Parathyroid adenoma (tissue), 2 donors: ENCODE measurements at regions not wholly inside any gene's neighbourhood (a gene's known extent, or its start where the extent isn't known, plus 50 kb on each side); places are given as distances from the start of the nearest gene placed in this dataset.

Experiments
- H2AFZ ChIP-seq: fragments of 300-600 bp; sonication (generic); one replicate; pipeline ENCODE4 v1.7.0; 2017; ENCODE audit warnings: antibody characterized with exemption, mild to moderate bottlenecking
- H3K27ac ChIP-seq: fragments of 300-600 bp; sonication (generic); one replicate; pipeline ENCODE4 v1.7.0; 2017
- H3K27me3 ChIP-seq: fragments of 300-600 bp; sonication (generic); one replicate; pipeline ENCODE4 v1.7.0; 2017; ENCODE audit warnings: low read length; ENCODE audit not compliant: control insufficient read depth, insufficient read depth
- H3K36me3 ChIP-seq: fragments of 300-600 bp; sonication (generic); one replicate; pipeline ENCODE4 v1.7.0; 2017; ENCODE audit warnings: low read length; ENCODE audit not compliant: control insufficient read depth, insufficient read depth
- H3K4me1 ChIP-seq: fragments of 300-600 bp; sonication (generic); one replicate; pipeline ENCODE4 v1.7.0; 2017; ENCODE audit warnings: control low read depth
- H3K4me2 ChIP-seq: fragments of 300-600 bp; sonication (generic); one replicate; pipeline ENCODE4 v1.7.0; 2017; ENCODE audit warnings: low read length
- H3K4me3 ChIP-seq: fragments of 300-600 bp; sonication (generic); one replicate; pipeline ENCODE4 v1.7.0; 2017; ENCODE audit warnings: low read depth, low read length
- H3K79me2 ChIP-seq: fragments of 300-600 bp; sonication (generic); one replicate; pipeline ENCODE4 v1.7.0; 2017; ENCODE audit warnings: control low read depth
- H3K9ac ChIP-seq: fragments of 300-600 bp; sonication (generic); one replicate; pipeline ENCODE4 v1.7.0; 2017; ENCODE audit warnings: mild to moderate bottlenecking
- H3K9me3 ChIP-seq: fragments of 300-600 bp; sonication (generic); one replicate; pipeline ENCODE4 v1.7.0; 2017; ENCODE audit warnings: low read length; ENCODE audit not compliant: control insufficient read depth
- CTCF ChIP-seq: fragments of 300-600 bp; sonication (generic); IDR thresholded peaks from one replicate; pipeline ENCODE4 v1.7.0; 2017; ENCODE audit warnings: antibody characterized with exemption, mild to moderate bottlenecking
- donor health status: primary hyperparathyroidism.

GRCh38 chr4:181701894-181702293 lies 541.3 kb upstream of the TENM3 start:
- no peak overlapping the region for H3K4me3 ChIP-seq
- TF ChIP-seq CTCF = no peak

GRCh38 chr4:181702864-181703495 lies 540.2 kb upstream of the TENM3 start:
- Histone ChIP-seq H3K4me3 (no peak overlapping the region), H3K27me3 (no peaks in the 10 kb centered on the region), H3K27ac (no peak overlapping the region), H2AFZ (no peak overlapping the region), H3K4me1 (no peaks in the 10 kb centered on the region), H3K9ac (no peak overlapping the region), H3K36me3 (no peaks in the 10 kb centered on the region), H3K79me2 (no peaks in the 10 kb centered on the region), H3K4me2 (no peak overlapping the region), H3K9me3 (no peaks in the 10 kb centered on the region)
- TF ChIP-seq CTCF = no peak

More at GRCh38 chr4:181701894-181702293, 541.3 kb upstream of the TENM3 start:
- Histone ChIP-seq H3K27me3 (no peaks in the 10 kb centered on the region), H2AFZ (no peak overlapping the region), H3K79me2 (no peaks in the 10 kb centered on the region), H3K27ac (no peak overlapping the region), H3K4me1 (no peaks in the 10 kb centered on the region), H3K4me2 (no peak overlapping the region), H3K9me3 (no peaks in the 10 kb centered on the region), H3K36me3 (no peaks in the 10 kb centered on the region), H3K9ac (no peak overlapping the region)

GRCh38 chr4:181710143-181710542 lies 533.1 kb upstream of the TENM3 start:
- no peak overlapping the region for H2AFZ ChIP-seq
- TF ChIP-seq CTCF = no peak

GRCh38 chr4:181711387-181711786 lies 531.8 kb upstream of the TENM3 start:
- no peak overlapping the region for H3K9ac ChIP-seq
- no peak overlapping the region for H3K27ac ChIP-seq

More at GRCh38 chr4:181710143-181710542, 533.1 kb upstream of the TENM3 start:
- Histone ChIP-seq H3K36me3 (no peaks in the 10 kb centered on the region), H3K4me1 (no peaks in the 10 kb centered on the region), H3K9ac (no peak overlapping the region), H3K4me3 (no peak overlapping the region), H3K79me2 (no peaks in the 10 kb centered on the region), H3K27me3 (no peaks in the 10 kb centered on the region), H3K27ac (no peak overlapping the region), H3K9me3 (no peaks in the 10 kb centered on the region), H3K4me2 (no peak overlapping the region)

More at GRCh38 chr4:181711387-181711786, 531.8 kb upstream of the TENM3 start:
- no peaks in the 10 kb centered on the region for H3K9me3 ChIP-seq
- no peaks in the 10 kb centered on the region for H3K36me3 ChIP-seq
- no peaks in the 10 kb centered on the region for H3K27me3 ChIP-seq
- H3K4me1 ChIP-seq = no peaks in the 10 kb centered on the region
- no peak for TF ChIP-seq CTCF
- no peak overlapping the region for H3K4me3 ChIP-seq
- H2AFZ ChIP-seq = no peak overlapping the region
- no peaks in the 10 kb centered on the region for H3K79me2 ChIP-seq
- no peak overlapping the region for H3K4me2 ChIP-seq
